GM12875 (cell line): ENCODE measurements at regions not wholly inside any gene's neighbourhood (a gene's known extent, or its start where the extent isn't known, plus 50 kb on each side); places are given as distances from the start of the nearest gene placed in this dataset.
"Not testable (repeated sequence)": the region's sequence is repeated elsewhere in the genome, so short reads cannot be mapped to it uniquely, and the experiment has no call there.

Experiments used
- H3K4me3 ChIP-seq: one replicate; pipeline ENCODE4 v1.5.1; 2011; ENCODE audit warnings: low read depth, low read length, control low read depth
- CTCF ChIP-seq: IDR thresholded peaks from 2 replicates; pipeline ENCODE4 v1.5.1; 2011; ENCODE audit warnings: low read depth, mild to moderate bottlenecking, control low read depth, inconsistent platforms, low read length, moderate library complexity, borderline replicate concordance; ENCODE audit not compliant: insufficient read depth

GRCh38 chr21:32867597-32867996 is 96.0 kb upstream of the PAXBP1 start:
- H3K4me3 ChIP-seq = no peak overlapping the region

GRCh38 chr21:32868631-32869454 is 97.3 kb upstream of the PAXBP1 start:
- TF ChIP-seq CTCF = no peak
- no peak overlapping the region for H3K4me3 ChIP-seq

More at GRCh38 chr21:32867597-32867996, 96.0 kb upstream of the PAXBP1 start:
- no peak for TF ChIP-seq CTCF

- no peak for TF ChIP-seq CTCF
- H3K4me3 ChIP-seq = no peak overlapping the region
Measured at GRCh38 chr21:32869459-32869858, 97.9 kb upstream of the PAXBP1 start.

- no peak for TF ChIP-seq CTCF
- H3K4me3 ChIP-seq = no peak overlapping the region
Measured at GRCh38 chr21:32876426-32876825, 104.9 kb upstream of the PAXBP1 start.

- H3K4me3 ChIP-seq = not testable (repeated sequence)
Measured at GRCh38 chr21:32877888-32878287, 106.3 kb upstream of the PAXBP1 start.

- H3K4me3 ChIP-seq = no peak overlapping the region
- no peak for TF ChIP-seq CTCF
Measured at GRCh38 chr21:32878661-32879060, 107.1 kb upstream of the PAXBP1 start.

- H3K4me3 ChIP-seq = no peak overlapping the region
- no peak for TF ChIP-seq CTCF
Measured at GRCh38 chr21:32881458-32881857, 109.9 kb upstream of the PAXBP1 start.

- no peak for TF ChIP-seq CTCF
- H3K4me3 ChIP-seq = no peak overlapping the region
Measured at GRCh38 chr21:32884062-32884461, 112.5 kb upstream of the PAXBP1 start.
